ENCODE measurements at regions not wholly inside any gene's neighbourhood (a gene's known extent, or its start where the extent isn't known, plus 50 kb on each side); places are given as distances from the start of the nearest gene placed in this dataset.

DNA sequence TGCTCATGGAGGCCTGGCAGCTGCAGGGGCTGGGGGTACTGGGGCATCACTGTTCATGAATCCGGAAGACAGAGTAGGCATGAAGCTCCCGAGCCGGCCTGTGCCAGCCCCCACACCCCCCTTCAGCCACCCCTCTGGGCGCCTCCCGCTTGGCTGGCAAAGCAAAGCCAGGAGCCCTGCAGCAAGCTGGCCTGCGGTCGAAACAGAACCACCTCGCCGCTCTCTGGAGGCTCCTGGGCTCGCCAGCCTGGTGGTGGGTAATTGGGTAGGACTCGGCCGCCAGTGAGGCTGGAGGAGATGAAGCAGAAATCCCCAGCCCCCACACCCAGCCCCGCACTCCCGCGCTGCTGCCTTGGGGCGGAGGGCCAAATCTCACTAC lies 70.9 kb upstream of the GPC1 start:
- H3K4me1 ChIP-seq = peaks cover 0 to 14% of the 10 kb centered on the region in 2 donors
- TF ChIP-seq, protein P1, sequence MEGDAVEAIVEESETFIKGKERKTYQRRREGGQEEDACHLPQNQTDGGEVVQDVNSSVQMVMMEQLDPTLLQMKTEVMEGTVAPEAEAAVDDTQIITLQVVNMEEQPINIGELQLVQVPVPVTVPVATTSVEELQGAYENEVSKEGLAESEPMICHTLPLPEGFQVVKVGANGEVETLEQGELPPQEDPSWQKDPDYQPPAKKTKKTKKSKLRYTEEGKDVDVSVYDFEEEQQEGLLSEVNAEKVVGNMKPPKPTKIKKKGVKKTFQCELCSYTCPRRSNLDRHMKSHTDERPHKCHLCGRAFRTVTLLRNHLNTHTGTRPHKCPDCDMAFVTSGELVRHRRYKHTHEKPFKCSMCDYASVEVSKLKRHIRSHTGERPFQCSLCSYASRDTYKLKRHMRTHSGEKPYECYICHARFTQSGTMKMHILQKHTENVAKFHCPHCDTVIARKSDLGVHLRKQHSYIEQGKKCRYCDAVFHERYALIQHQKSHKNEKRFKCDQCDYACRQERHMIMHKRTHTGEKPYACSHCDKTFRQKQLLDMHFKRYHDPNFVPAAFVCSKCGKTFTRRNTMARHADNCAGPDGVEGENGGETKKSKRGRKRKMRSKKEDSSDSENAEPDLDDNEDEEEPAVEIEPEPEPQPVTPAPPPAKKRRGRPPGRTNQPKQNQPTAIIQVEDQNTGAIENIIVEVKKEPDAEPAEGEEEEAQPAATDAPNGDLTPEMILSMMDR (IDR thresholded peaks at IDR 0.05) = no peak
- no peak for DNase-seq (ENCODE audit: low spot score)

DNA sequence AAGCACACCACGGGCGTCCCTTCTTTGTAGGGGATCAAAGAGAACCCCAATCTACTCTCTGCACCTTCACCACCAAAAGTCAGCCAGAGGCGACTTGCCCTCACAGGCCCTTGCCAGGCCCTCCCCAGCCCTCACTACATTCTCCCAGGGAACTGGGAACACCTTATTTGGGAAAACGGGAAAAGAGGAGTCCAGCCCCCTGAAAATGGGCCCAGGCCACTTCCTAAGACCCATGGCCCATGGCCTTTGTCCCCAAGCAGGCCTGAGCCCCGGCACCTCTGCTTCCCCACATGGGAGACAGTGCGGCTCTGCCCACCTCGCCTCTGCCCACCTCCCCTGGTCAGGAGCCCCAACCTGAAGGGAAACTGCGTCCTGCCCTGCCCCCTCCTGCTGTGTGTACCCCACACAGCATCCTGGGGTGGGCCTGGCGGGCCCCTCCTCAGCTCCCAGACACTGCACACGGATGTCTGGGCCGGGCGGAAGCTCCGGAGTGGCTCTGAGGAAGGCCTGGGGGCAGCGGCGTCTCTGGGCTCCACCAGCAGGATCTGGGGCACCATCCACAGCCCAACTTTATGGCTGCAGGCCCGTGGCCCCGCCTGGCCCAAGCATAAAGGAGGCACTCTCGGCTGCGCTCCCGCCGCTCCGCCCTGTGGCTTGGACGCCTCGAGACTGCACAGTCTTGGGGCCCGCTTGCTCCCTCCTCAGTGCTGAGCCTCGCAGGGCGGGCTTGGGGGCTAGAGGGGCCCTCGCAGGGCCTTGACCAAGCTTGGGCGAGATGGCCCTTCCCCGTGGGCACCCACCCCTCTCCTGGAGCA lies 70.3 kb upstream of the GPC1 start:
- Histone ChIP-seq H3K4me3 (no peak overlapping the region), H3K27ac (no peak overlapping the region), H3K27me3 (no peaks in the 10 kb centered on the region), H3K9me3 (peaks cover 0 to 14% of the 10 kb centered on the region in 2 donors), H3K4me1 (peaks cover 0 to 20% of the 10 kb centered on the region in 2 donors), H3K36me3 (no peaks in the 10 kb centered on the region)
- DNase-seq (ENCODE audit: low spot score) = no peak
- TF ChIP-seq, protein P1 (IDR thresholded peaks at IDR 0.05) = no peak

More for the DNA sequence above, 70.9 kb upstream of the GPC1 start:
- peaks cover 0 to 20% of the 10 kb centered on the region in 2 donors for H3K9me3 ChIP-seq
- no peaks in the 10 kb centered on the region for H3K27me3 ChIP-seq
- no peak overlapping the region for H3K4me3 ChIP-seq
- no peak overlapping the region for H3K27ac ChIP-seq
- H3K36me3 ChIP-seq = no peaks in the 10 kb centered on the region

DNA sequence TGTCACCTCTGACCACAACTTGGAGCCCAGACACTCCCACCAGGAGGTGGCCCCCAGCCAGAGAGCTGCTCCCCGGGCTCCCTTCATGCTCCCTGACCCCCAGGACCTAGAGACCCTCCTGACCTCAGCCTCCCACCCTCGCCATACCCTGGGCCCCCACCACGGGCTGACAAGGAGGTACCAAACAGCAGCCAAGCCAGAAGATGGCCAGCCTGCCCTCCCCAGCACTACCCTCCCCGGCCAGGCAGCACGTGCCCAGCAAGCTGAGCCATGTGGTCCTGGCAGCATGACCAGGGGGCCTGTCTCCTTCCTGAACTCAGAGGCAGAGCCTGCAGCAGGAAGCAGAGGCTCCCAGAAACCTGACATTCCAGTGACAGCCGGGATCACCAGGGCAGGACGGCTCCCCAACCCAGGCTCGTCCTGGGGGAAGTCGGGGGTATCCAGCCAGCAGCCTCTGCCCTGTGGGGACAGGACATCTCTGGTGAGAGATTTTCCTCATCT lies 69.4 kb upstream of the GPC1 start:
- Histone ChIP-seq H3K9me3 (peaks cover 0 to 6% of the 10 kb centered on the region in 2 donors), H3K4me1 (peaks cover 0 to 29% of the 10 kb centered on the region in 2 donors), H3K27me3 (no peaks in the 10 kb centered on the region), H3K36me3 (no peaks in the 10 kb centered on the region), H3K27ac (no peak overlapping the region), H3K4me3 (no peak overlapping the region)
- no peak for DNase-seq (ENCODE audit: low spot score)
- TF ChIP-seq, protein P1 (IDR thresholded peaks at IDR 0.05) = no peak

DNA sequence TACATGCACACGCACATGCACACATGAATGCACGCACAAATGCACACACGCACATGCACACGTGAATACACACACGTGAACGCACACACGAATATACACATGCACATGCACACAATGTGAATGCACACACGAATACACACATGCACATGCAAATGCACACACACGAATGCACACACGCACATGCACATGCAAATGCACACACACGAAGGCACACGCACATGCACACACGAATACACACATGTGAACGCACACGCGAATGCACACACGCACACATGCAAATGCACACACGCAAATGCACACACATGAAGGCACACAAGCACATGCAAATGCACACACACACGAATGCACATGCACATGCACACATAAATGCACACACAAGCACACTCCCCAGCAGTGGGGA lies 68.6 kb upstream of the GPC1 start:
- no peaks in the 10 kb centered on the region for H3K36me3 ChIP-seq
- TF ChIP-seq, protein P1 (IDR thresholded peaks at IDR 0.05) = no peak
- H3K4me1 ChIP-seq = peaks cover 0 to 31% of the 10 kb centered on the region in 2 donors
- H3K4me3 ChIP-seq = no peak overlapping the region
- no peaks in the 10 kb centered on the region for H3K9me3 ChIP-seq
- no peak overlapping the region for H3K27ac ChIP-seq
- no peak for DNase-seq (ENCODE audit: low spot score)
- H3K27me3 ChIP-seq = no peaks in the 10 kb centered on the region

DNA sequence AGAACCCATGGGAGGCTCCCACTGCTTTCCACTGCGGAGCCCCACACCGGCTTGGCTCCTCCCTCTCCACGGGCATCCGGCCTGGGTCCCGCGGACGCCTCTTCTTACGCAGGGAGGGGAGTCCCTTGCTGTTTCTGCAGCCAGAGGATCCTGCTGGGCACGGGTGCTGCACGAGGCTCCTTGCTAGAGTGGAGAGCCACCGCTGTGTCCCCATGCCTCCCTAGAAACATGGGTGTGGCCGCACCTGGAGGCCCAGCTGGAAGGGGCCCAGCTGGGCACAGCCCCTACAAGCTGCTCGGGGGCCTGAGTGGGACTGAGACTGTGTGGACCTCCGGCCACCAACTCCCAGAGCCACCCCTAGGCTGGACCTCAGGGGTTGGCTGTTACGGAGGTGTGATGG lies 67.7 kb upstream of the GPC1 start:
- no peak for DNase-seq (ENCODE audit: low spot score)
- H3K27me3 ChIP-seq = no peaks in the 10 kb centered on the region
- H3K9me3 ChIP-seq = no peaks in the 10 kb centered on the region
- no peaks in the 10 kb centered on the region for H3K36me3 ChIP-seq
- peaks cover 0 to 38% of the 10 kb centered on the region in 2 donors for H3K4me1 ChIP-seq
- TF ChIP-seq, protein P1 (IDR thresholded peaks at IDR 0.05) = no peak
- no peak overlapping the region for H3K27ac ChIP-seq
- no peak overlapping the region for H3K4me3 ChIP-seq

Measured in right atrium auricular region (tissue), 2 donors.